Ishikawa (cell line): ENCODE measurements at regions not wholly inside any gene's neighbourhood (a gene's known extent, or its start where the extent isn't known, plus 50 kb on each side); places are given as distances from the start of the nearest gene placed in this dataset.

Experiments used
- TCF12 ChIP-seq: IDR thresholded peaks from 2 replicates; pipeline ENCODE4 v1.6.1; 2012; ENCODE audit warnings: low read depth
- TEAD4 ChIP-seq: IDR thresholded peaks from 2 replicates; pipeline ENCODE4 v1.6.1; 2012

DNA sequence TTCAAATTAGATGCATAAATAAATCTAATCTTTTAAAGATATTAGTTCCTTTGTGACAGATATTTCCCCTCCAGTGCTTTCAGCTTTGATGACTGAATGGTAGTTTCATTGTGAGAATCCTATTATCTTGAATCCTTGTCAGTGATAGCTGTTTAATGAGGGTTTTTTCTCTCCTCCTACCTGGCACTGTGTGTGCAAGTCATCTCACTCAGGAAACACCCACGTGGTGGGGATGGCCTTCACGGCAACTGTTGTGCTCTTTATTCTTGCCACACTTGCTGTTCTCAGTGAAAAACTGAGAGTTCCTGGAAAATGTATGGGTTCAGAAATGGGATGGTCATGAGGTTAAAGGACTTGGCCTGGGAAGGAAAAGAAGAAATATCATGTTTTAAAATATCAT lies 129.9 kb downstream of the SPRY1 start:
- TF ChIP-seq TCF12 (no peak), TEAD4 (no peak)
